Endodermal cell (in vitro differentiated cells): ENCODE measurements at regions not wholly inside any gene's neighbourhood (a gene's known extent, or its start where the extent isn't known, plus 50 kb on each side); places are given as distances from the start of the nearest gene placed in this dataset.

ENCODE experiments used
- DNase-seq: peaks from one replicate; pipeline ENCODE4 v3.0.0-alpha.2; 2017
- H3K27ac ChIP-seq: 2 replicates; pipeline ENCODE4 v1.5.1; 2013; ENCODE audit warnings: mild to moderate bottlenecking, low read depth, low read length, moderate library complexity
- H3K27me3 ChIP-seq: 2 replicates; pipeline ENCODE4 v1.6.1; 2013; ENCODE audit warnings: mild to moderate bottlenecking, low read length, moderate library complexity; ENCODE audit not compliant: insufficient read depth, control insufficient read depth, poor library complexity, severe bottlenecking
- H3K36me3 ChIP-seq: 2 replicates; pipeline ENCODE4 v1.7.0; 2013; ENCODE audit warnings: mild to moderate bottlenecking, low read length, moderate library complexity; ENCODE audit not compliant: control insufficient read depth, insufficient read depth
- H3K4me1 ChIP-seq: one replicate; pipeline ENCODE4 v1.7.0; 2013; ENCODE audit warnings: low read length; ENCODE audit not compliant: control insufficient read depth, insufficient read depth
- H3K4me3 ChIP-seq: 2 replicates; pipeline ENCODE4 v1.5.1; 2013; ENCODE audit warnings: mild to moderate bottlenecking, low read length, moderate library complexity
- H3K9ac ChIP-seq: 2 replicates; pipeline ENCODE4 v1.6.1; 2013; ENCODE audit warnings: mild to moderate bottlenecking, low read length, moderate library complexity; ENCODE audit not compliant: poor library complexity, severe bottlenecking; ENCODE audit errors: extremely low read depth
- H3K9me3 ChIP-seq: 2 replicates; pipeline ENCODE4 v1.6.1; 2013; ENCODE audit warnings: mild to moderate bottlenecking, low read length, moderate library complexity; ENCODE audit not compliant: control insufficient read depth
- H3K27ac Mint-ChIP-seq: 2 replicates; pipeline ENCODE4 v1.8.0; 2020; ENCODE audit warnings: mixed read lengths
- H3K27me3 Mint-ChIP-seq: 2 replicates; pipeline ENCODE4 v1.8.0; 2021; ENCODE audit warnings: mild to moderate bottlenecking, mixed read lengths; ENCODE audit not compliant: insufficient read depth
- H3K36me3 Mint-ChIP-seq: 2 replicates; pipeline ENCODE4 v1.8.0; 2020; ENCODE audit warnings: low read depth, mixed read lengths
- H3K4me1 Mint-ChIP-seq: 2 replicates; pipeline ENCODE4 v1.8.0; 2020; ENCODE audit warnings: mixed read lengths
- H3K4me3 Mint-ChIP-seq: 2 replicates; pipeline ENCODE4 v1.8.0; 2020; ENCODE audit warnings: mild to moderate bottlenecking, moderate library complexity, mixed read lengths
- H3K9me3 Mint-ChIP-seq: 2 replicates; pipeline ENCODE4 v1.8.0; 2020; ENCODE audit warnings: mild to moderate bottlenecking, mixed read lengths
- WGBS, 2 experiments: methylation state at CpG; one replicate each; pipeline versions ENCODE4 v1.1.5 to v1.1.7; 2013; ENCODE audit warnings: missing lambda C conversion rate in 2 of 2, mixed read lengths in 1 of 2; ENCODE audit not compliant: insufficient coverage in 1 of 2, insufficient read length in 1 of 2; 5-methylcytosine and 5-hydroxymethylcytosine counted together
- TF ChIP-seq, protein P1 (sequence below): fragments of 200-600 bp; sonication (generic); conservative IDR thresholded peaks from 2 replicates; pipeline ENCODE4 v1.5.0; 2021; ENCODE audit warnings: antibody characterized with exemption, mild to moderate bottlenecking

GRCh38 chr12:34361721-34362316 is 339.5 kb downstream of the ALG10 start:
- no peaks in the 10 kb centered on the region for H3K4me1 Mint-ChIP-seq
- 64 to 70% methylated on average over 10 to 30 of the region's 30 CpGs for WGBS, 2 experiments
- no peak overlapping the region for H3K27ac ChIP-seq
- no peaks in the 10 kb centered on the region for H3K4me1 ChIP-seq
- peaks cover 99% of the 10 kb centered on the region for H3K9me3 Mint-ChIP-seq
- H3K36me3 ChIP-seq = no peaks in the 10 kb centered on the region
- H3K27me3 Mint-ChIP-seq = no peaks in the 10 kb centered on the region
- no peak overlapping the region for H3K4me3 ChIP-seq
- peaks cover 5% of the 10 kb centered on the region for H3K36me3 Mint-ChIP-seq
- DNase-seq = no peak
- H3K9me3 ChIP-seq = no peaks in the 10 kb centered on the region
- no peaks in the 10 kb centered on the region for H3K27me3 ChIP-seq
- no peak overlapping the region for H3K4me3 Mint-ChIP-seq
- no peak overlapping the region for H3K27ac Mint-ChIP-seq
- TF ChIP-seq, protein P1, sequence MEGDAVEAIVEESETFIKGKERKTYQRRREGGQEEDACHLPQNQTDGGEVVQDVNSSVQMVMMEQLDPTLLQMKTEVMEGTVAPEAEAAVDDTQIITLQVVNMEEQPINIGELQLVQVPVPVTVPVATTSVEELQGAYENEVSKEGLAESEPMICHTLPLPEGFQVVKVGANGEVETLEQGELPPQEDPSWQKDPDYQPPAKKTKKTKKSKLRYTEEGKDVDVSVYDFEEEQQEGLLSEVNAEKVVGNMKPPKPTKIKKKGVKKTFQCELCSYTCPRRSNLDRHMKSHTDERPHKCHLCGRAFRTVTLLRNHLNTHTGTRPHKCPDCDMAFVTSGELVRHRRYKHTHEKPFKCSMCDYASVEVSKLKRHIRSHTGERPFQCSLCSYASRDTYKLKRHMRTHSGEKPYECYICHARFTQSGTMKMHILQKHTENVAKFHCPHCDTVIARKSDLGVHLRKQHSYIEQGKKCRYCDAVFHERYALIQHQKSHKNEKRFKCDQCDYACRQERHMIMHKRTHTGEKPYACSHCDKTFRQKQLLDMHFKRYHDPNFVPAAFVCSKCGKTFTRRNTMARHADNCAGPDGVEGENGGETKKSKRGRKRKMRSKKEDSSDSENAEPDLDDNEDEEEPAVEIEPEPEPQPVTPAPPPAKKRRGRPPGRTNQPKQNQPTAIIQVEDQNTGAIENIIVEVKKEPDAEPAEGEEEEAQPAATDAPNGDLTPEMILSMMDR = no peak
- H3K9ac ChIP-seq = no peak overlapping the region

DNA sequence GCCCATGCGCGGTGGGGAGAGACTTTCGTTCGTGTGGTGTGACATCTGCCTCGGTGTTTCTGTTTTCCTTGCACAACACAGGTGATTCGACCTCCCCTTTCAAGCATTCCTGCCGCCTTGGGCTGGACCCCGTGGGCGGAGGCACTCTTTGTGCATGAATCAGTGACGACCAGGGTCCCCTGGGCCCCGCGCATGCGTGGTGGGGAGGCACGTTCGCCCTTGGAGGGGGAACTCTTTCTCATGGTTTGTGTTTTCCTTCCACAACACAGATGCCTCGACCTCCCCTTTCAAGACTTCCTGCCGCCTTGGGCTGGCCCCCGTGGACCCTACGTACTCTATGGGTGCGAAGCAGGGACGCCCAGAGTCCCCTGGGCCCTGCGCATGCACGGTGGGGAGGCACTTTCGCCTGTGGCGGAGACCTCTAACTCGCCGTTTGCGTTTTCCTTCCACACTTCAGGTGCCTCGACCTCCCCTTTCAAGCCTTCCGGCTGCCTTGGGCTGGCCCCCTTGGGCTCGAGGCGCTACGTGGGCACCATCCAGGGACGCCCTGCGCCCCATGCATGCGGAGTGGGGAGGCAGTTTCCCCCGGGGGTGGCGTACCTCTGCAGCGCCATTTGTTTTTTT is 340.9 kb downstream of the ALG10 start:
- no peaks in the 10 kb centered on the region for H3K27me3 Mint-ChIP-seq
- H3K4me1 Mint-ChIP-seq = no peaks in the 10 kb centered on the region
- H3K4me3 Mint-ChIP-seq = no peak overlapping the region
- no peak overlapping the region for H3K27ac Mint-ChIP-seq
- H3K4me3 ChIP-seq = no peak overlapping the region
- 82 to 85% methylated on average over 17 to 39 of the region's 39 CpGs for WGBS, 2 experiments
- no peaks in the 10 kb centered on the region for H3K36me3 ChIP-seq
- H3K9me3 Mint-ChIP-seq = peaks cover 99% of the 10 kb centered on the region
- TF ChIP-seq, protein P1 = no peak
- no peaks in the 10 kb centered on the region for H3K4me1 ChIP-seq
- H3K9ac ChIP-seq = no peak overlapping the region
- peaks cover 7% of the 10 kb centered on the region for H3K36me3 Mint-ChIP-seq
- no peak for DNase-seq
- no peaks in the 10 kb centered on the region for H3K9me3 ChIP-seq
- H3K27ac ChIP-seq = no peak overlapping the region
- H3K27me3 ChIP-seq = no peaks in the 10 kb centered on the region

GRCh38 chr12:34368079-34368478 is 345.8 kb downstream of the ALG10 start:
- peaks cover 10% of the 10 kb centered on the region for H3K9me3 ChIP-seq
- H3K4me3 Mint-ChIP-seq = no peak overlapping the region

More at GRCh38 chr12:34368079-34368478, 345.8 kb downstream of the ALG10 start:
- Histone ChIP-seq H3K4me1 (no peaks in the 10 kb centered on the region), H3K27me3 (no peaks in the 10 kb centered on the region), H3K27ac (no peak overlapping the region), H3K4me3 (no peak overlapping the region), H3K36me3 (no peaks in the 10 kb centered on the region), H3K9ac (no peak overlapping the region)
- Mint-ChIP-seq H3K9me3 (peaks cover 100% of the 10 kb centered on the region), H3K36me3 (peaks cover 12% of the 10 kb centered on the region), H3K27ac (no peak overlapping the region), H3K4me1 (no peaks in the 10 kb centered on the region), H3K27me3 (no peaks in the 10 kb centered on the region)
- 70 to 74% methylated on average over 8 to 15 of the region's 15 CpGs for WGBS, 2 experiments
- TF ChIP-seq, protein P1 = no peak
- DNase-seq = no peak
